GM12878 (cell line): ENCODE measurements at regions not wholly inside any gene's neighbourhood (a gene's known extent, or its start where the extent isn't known, plus 50 kb on each side); places are given as distances from the start of the nearest gene placed in this dataset.

Experiments used
- ATAC-seq: fragments of 200-7000 bp; cut with Tn5 transposase; 3 replicates; pipeline ENCODE4 v1.9.1; 2020; ENCODE audit warnings: mild to moderate bottlenecking, moderate library complexity
- BruUV-seq: library from RNA; stranded (reverse); fragments of 400-500 nt; replicated peaks from 2 replicates; lab custom pipeline; 2021; lab: Mats Ljungman, UMichigan
- CTCF ChIA-PET: fragments of 300-600 bp; sonication (Branson Sonifier 250); formaldehyde crosslinking; extraction: SDS; loops from one replicate; lab custom pipeline; 2021; ENCODE audit warnings: inconsistent platforms; lab: Yijun Ruan, JAX
- POLR2A ChIA-PET: fragments of 350-600 bp; formaldehyde crosslinking; extraction: SDS; loops from one replicate; lab custom pipeline; 2021; ENCODE audit warnings: inconsistent platforms; lab: Charles Lee
- RAD21 ChIA-PET: fragments of 300-600 bp; sonication (Branson Sonifier 250); formaldehyde crosslinking; loops from one replicate; lab custom pipeline; 2023; ENCODE audit warnings: antibody characterized with exemption; ENCODE audit not compliant: unreplicated experiment; lab: Charles Lee
- SMC1A ChIA-PET: fragments of 300-600 bp; sonication (Branson Sonifier 250); formaldehyde crosslinking; loops from one replicate; lab custom pipeline; 2023; ENCODE audit not compliant: unreplicated experiment, uncharacterized antibody; lab: Charles Lee
- DNase-seq: peaks from one replicate; pipeline ENCODE4 v3.0.0-alpha.2; 2011; ENCODE audit warnings: low read depth, low spot score
- FAIRE-seq: peaks from 3 replicates; lab custom pipeline; 2011; peaks lifted over from hg19 to GRCh38; lab: Jason Lieb, UNC
- H2AFZ ChIP-seq: 2 replicates; pipeline ENCODE4 v1.6.0; 2011; ENCODE audit warnings: low read depth, low read length, control low read depth; ENCODE audit not compliant: control insufficient read depth
- H3K27ac ChIP-seq: 2 replicates; pipeline ENCODE4 v1.5.1; 2011; ENCODE audit warnings: control low read depth; ENCODE audit not compliant: control insufficient read depth, insufficient read depth
- H3K27me3 ChIP-seq, 2 experiments: replicated peaks in 1 of 2; 2 replicates each; pipeline versions ENCODE4 v1.6.0 to v1.6.1; 2011; ENCODE audit warnings: low read length in 1 of 2; ENCODE audit not compliant: control insufficient read depth in 2 of 2, insufficient read depth in 2 of 2
- H3K36me3 ChIP-seq, 2 experiments: 2 replicates each; pipeline ENCODE4 v1.5.1; 2011; ENCODE audit warnings: low read length in 1 of 2; ENCODE audit not compliant: control insufficient read depth in 2 of 2, insufficient read depth in 2 of 2
- H3K4me1 ChIP-seq: 2 replicates; pipeline ENCODE4 v1.6.1; 2011; ENCODE audit warnings: mild to moderate bottlenecking, low read length, moderate library complexity, mixed read lengths; ENCODE audit not compliant: control insufficient read depth, insufficient read depth
- H3K4me2 ChIP-seq: 2 replicates; pipeline ENCODE4 v1.6.0; 2011; ENCODE audit warnings: control low read depth; ENCODE audit not compliant: control insufficient read depth, insufficient read depth
- H3K4me3 ChIP-seq: fragments of 200-600 bp; sonication (generic); 2 replicates; pipeline ENCODE4 v1.5.1; 2016
- H3K79me2 ChIP-seq: 2 replicates; pipeline ENCODE4 v1.6.0; 2011; ENCODE audit warnings: low read length; ENCODE audit not compliant: control insufficient read depth, insufficient read depth
- H3K9ac ChIP-seq: 2 replicates; pipeline ENCODE4 v1.8.0; 2011; ENCODE audit warnings: low read length, control low read depth, mixed read lengths; ENCODE audit not compliant: control insufficient read depth, insufficient read depth
- H3K9me3 ChIP-seq: replicated peaks from 3 replicates; pipeline ENCODE4 v1.5.1; 2011; ENCODE audit warnings: mild to moderate bottlenecking, low read length; ENCODE audit not compliant: control insufficient read depth, insufficient read depth
- H4K20me1 ChIP-seq: 2 replicates; pipeline ENCODE4 v1.6.0; 2011; ENCODE audit not compliant: control insufficient read depth, insufficient read depth
- BCLAF1 ChIP-seq: fragments of 450-650 bp; IDR thresholded peaks from 2 replicates; pipeline ENCODE4 v1.6.1; 2017; ENCODE audit warnings: antibody characterized with exemption, mild to moderate bottlenecking, moderate library complexity
- CEBPZ ChIP-seq: fragments of 150-350 bp; IDR thresholded peaks from 2 replicates; pipeline ENCODE4 v1.6.1; 2016; ENCODE audit warnings: low read depth, low read length
- FOXM1 ChIP-seq: IDR thresholded peaks from 2 replicates; pipeline ENCODE4 v1.6.1; 2012; ENCODE audit warnings: low read depth, mild to moderate bottlenecking, inconsistent platforms, low read length, moderate library complexity
- KDM1A ChIP-seq: fragments of 200-600 bp; sonication (generic); IDR thresholded peaks from 2 replicates; pipeline ENCODE4 v1.6.1; 2016; ENCODE audit warnings: borderline replicate concordance
- MAX ChIP-seq: IDR thresholded peaks from 2 replicates; pipeline ENCODE4 v1.6.1; 2012; ENCODE audit warnings: low read depth, low read length, improper control_type of control experiment
- NR2F1 ChIP-seq: fragments of 450-650 bp; conservative IDR thresholded peaks from 2 replicates; pipeline ENCODE4 v1.6.1; 2017; ENCODE audit warnings: mild to moderate bottlenecking
- PML ChIP-seq: IDR thresholded peaks from 2 replicates; pipeline ENCODE4 v1.6.1; 2012; ENCODE audit warnings: low read length, inconsistent platforms
- WGBS: methylation state at CpG from one replicate; pipeline ENCODE4 v1.1.6; 2016; ENCODE audit warnings: low lambda C conversion rate; ENCODE audit not compliant: insufficient replicate concordance, insufficient coverage; ENCODE audit errors: missing lambda C conversion rate; 5-methylcytosine and 5-hydroxymethylcytosine counted together
- in situ Hi-C: fragments of 300-500 bp; cut with MboI; formaldehyde crosslinking; loops from 9 replicates; pipeline ENCODE4 v1.14.3; 2018; ENCODE audit warnings: mixed read lengths
- intact Hi-C: fragments of 100-400 bp; cut with micrococcal nuclease; formaldehyde crosslinking; loops from one replicate; pipeline ENCODE4 v1.14.2; 2022; ENCODE audit not compliant: unreplicated experiment

GRCh38 chr1:177615251-177615650, 354.6 kb downstream of the SEC16B start (continued):
- TF ChIP-seq BCLAF1 (no peak), CEBPZ (no peak)

GRCh38 chr1:177611402-177611801, 358.5 kb downstream of the SEC16B start:
- no peaks in the 10 kb centered on the region for H3K79me2 ChIP-seq
- no peak for TF ChIP-seq FOXM1
- no peak for TF ChIP-seq MAX
- no peak for TF ChIP-seq KDM1A
- TF ChIP-seq PML: no peak
- TF ChIP-seq NR2F1: no peak
- ATAC-seq (no peak), DNase-seq (no peak), FAIRE-seq (no peak)
- no peak overlapping the region for H3K27ac ChIP-seq
- CTCF ChIA-PET: interaction anchor here (1.0 to 1.4 kb wide), 2 partner anchors 7 to 43 kb away, joined by 3 read pairs; no protein-coding TSS in a partner anchor
- H3K36me3 ChIP-seq: no peaks in the 10 kb centered on the region
- RAD21 ChIA-PET: no interaction called here
- BruUV-seq: no TSS peak
- intact Hi-C loops (no loop called here), in situ Hi-C loops (no loop called here)
- no peak overlapping the region for H3K9ac ChIP-seq
- no peak overlapping the region for H2AFZ ChIP-seq
- H3K9me3 ChIP-seq: no peaks in the 10 kb centered on the region
- H3K27me3 ChIP-seq: no peaks in the 10 kb centered on the region
- no peaks in the 10 kb centered on the region for H4K20me1 ChIP-seq
- H3K4me1 ChIP-seq: no peaks in the 10 kb centered on the region
- H3K4me2 ChIP-seq: no peak overlapping the region
- POLR2A ChIA-PET: no interaction called here
- no peak overlapping the region for H3K4me3 ChIP-seq
- WGBS: 11% methylated on average over 1 of the region's 1 CpG
- SMC1A ChIA-PET: interaction anchor here (2.2 kb wide), 1 partner anchor 19 kb away, joined by 6 read pairs; no protein-coding TSS in a partner anchor
